ENCODE measurements at regions not wholly inside any gene's neighbourhood (a gene's known extent, or its start where the extent isn't known, plus 50 kb on each side); places are given as distances from the start of the nearest gene placed in this dataset.

GRCh38 chr4:42327323-42327722 lies 70.0 kb upstream of the SHISA3 start:
- intact Hi-C loops (cut with micrococcal nuclease) (no loop called here), dilution Hi-C loops (cut with MboI; ENCODE audit: extremely low pct_ligation_motif_present, low sequenced_read_pairs) (no loop called here)
- no peak for DNase-seq (ENCODE audit: low read depth, low spot score)
- no peak for TF ChIP-seq GATA2 (IDR thresholded peaks at IDR 0.05; ENCODE audit: insufficient read depth, insufficient read length, low read depth, low read length)
- no peak for TF ChIP-seq JUN (IDR thresholded peaks at IDR 0.05; ENCODE audit: borderline replicate concordance, insufficient read depth, insufficient read length, low read depth)
- no peak for TF ChIP-seq POLR2AphosphoS5 (IDR thresholded peaks at IDR 0.05; ENCODE audit: insufficient read depth, low read depth, low read length)
- no peak for TF ChIP-seq CTCF (IDR thresholded peaks at IDR 0.05; ENCODE audit: extremely low read depth in 1 of 2, insufficient read depth in 1 of 2, low read depth in 1 of 2, low read length in 2 of 2)
- TF ChIP-seq MYC (IDR thresholded peaks at IDR 0.05; ENCODE audit: low read depth, low read length) = no peak
- no peak for TF ChIP-seq FOS (IDR thresholded peaks at IDR 0.05; ENCODE audit: borderline replicate concordance, insufficient read depth, low read length)
- TF ChIP-seq EZH2 (IDR thresholded peaks at IDR 0.05; ENCODE audit: borderline replicate concordance, low read depth, low read length, severe bottlenecking) = no peak
- no peak for TF ChIP-seq POLR2A (IDR thresholded peaks at IDR 0.05; ENCODE audit: low read depth, low read length)
- BruUV-seq (replicated peaks) = no TSS peak
- no peak overlapping the region for H3K4me3 ChIP-seq (replicated peaks in 1 of 3; ENCODE audit: insufficient read depth in 1 of 3, low read depth in 1 of 3, low read length in 3 of 3)
- H3K27ac ChIP-seq (ENCODE audit: insufficient read depth, low read depth, low read length) = no peak overlapping the region
- CTCF ChIA-PET = interaction anchor here (2.8 kb wide), 1 partner anchor 13 kb away, joined by 19 read pairs; no protein-coding TSS in a partner anchor
- no peak for FAIRE-seq
- no peaks in the 10 kb centered on the region for H3K9me1 ChIP-seq (replicated peaks; ENCODE audit: control insufficient read depth, extremely low read depth, insufficient read depth, low read length)
- H3K9ac ChIP-seq (replicated peaks; ENCODE audit: extremely low read depth, insufficient read depth, low read length) = no peak overlapping the region
- POLR2A ChIA-PET = no interaction called here
- no peaks in the 10 kb centered on the region for H4K20me1 ChIP-seq (replicated peaks; ENCODE audit: control insufficient read depth, extremely low read depth, insufficient read depth, low read length)
- no peaks in the 10 kb centered on the region for H3K27me3 ChIP-seq (ENCODE audit: control insufficient read depth in 2 of 2, insufficient read depth in 2 of 2, low read length in 2 of 2)
- no peak overlapping the region for H3K4me2 ChIP-seq (ENCODE audit: insufficient read depth, low read length)
- no peaks in the 10 kb centered on the region for H3K79me2 ChIP-seq (ENCODE audit: control insufficient read depth, insufficient read depth, low read length)
- peaks cover 11% of the 10 kb centered on the region for H3K4me1 ChIP-seq (ENCODE audit: control insufficient read depth, extremely low read depth, insufficient read depth, low read length)
- H3K9me3 ChIP-seq (replicated peaks; ENCODE audit: control insufficient read depth, insufficient read depth, low read length) = no peaks in the 10 kb centered on the region
- no peak overlapping the region for H2AFZ ChIP-seq (ENCODE audit: low read depth, low read length)
- no peaks in the 10 kb centered on the region for H3K36me3 ChIP-seq (ENCODE audit: control insufficient read depth in 2 of 2, extremely low read depth in 1 of 2, insufficient read depth in 2 of 2, low read length in 2 of 2)

All from endothelial cell of umbilical vein (primary cell).